ENCODE measurements at regions not wholly inside any gene's neighbourhood (a gene's known extent, or its start where the extent isn't known, plus 50 kb on each side); places are given as distances from the start of the nearest gene placed in this dataset.
"Not testable (repeated sequence)": the region's sequence is repeated elsewhere in the genome, so short reads cannot be mapped to it uniquely, and the experiment has no call there.

- Histone ChIP-seq H3K4me2 (ENCODE audit: extremely low read depth, insufficient read depth, low read length) (no peak overlapping the region), H2AFZ (ENCODE audit: low read length) (no peak overlapping the region), H3K27ac (ENCODE audit: insufficient read depth, low read length) (no peak overlapping the region)
Observed at GRCh38 chr2:83368461-83368860, 1090.6 kb downstream of the SUCLG1 start.

GRCh38 chr2:83365476-83365875, 1093.6 kb downstream of the SUCLG1 start:
- Histone ChIP-seq H3K27me3 (ENCODE audit: control insufficient read depth, insufficient read depth, low read length) (no peaks in the 10 kb centered on the region), H3K79me2 (ENCODE audit: control insufficient read depth, insufficient read depth, low read length) (no peaks in the 10 kb centered on the region), H3K4me3 (replicated peaks in 1 of 4; ENCODE audit: control extremely low read depth in 1 of 4, insufficient read depth in 1 of 4, low read depth in 3 of 4, low read length in 4 of 4) (no peak overlapping the region), H3K9ac (ENCODE audit: insufficient read depth, low read length) (no peak overlapping the region), H3K4me2 (ENCODE audit: extremely low read depth, insufficient read depth, low read length) (no peak overlapping the region), H3K36me3 (ENCODE audit: control insufficient read depth, insufficient read depth, low read length) (no peaks in the 10 kb centered on the region), H3K9me3 (ENCODE audit: control insufficient read depth, insufficient read depth, low read depth, low read length) (no peaks in the 10 kb centered on the region), H3K4me1 (ENCODE audit: control insufficient read depth, extremely low read depth, insufficient read depth, low read length) (no peaks in the 10 kb centered on the region), H2AFZ (ENCODE audit: low read length) (no peak overlapping the region), H4K20me1 (ENCODE audit: control insufficient read depth, extremely low read depth, insufficient read depth, low read length) (no peaks in the 10 kb centered on the region), H3K27ac (ENCODE audit: insufficient read depth, low read length) (no peak overlapping the region)
- DNase-seq (ENCODE audit: low read depth in 2 of 2) = no peak
- TF ChIP-seq CTCF (conservative IDR thresholded peaks at IDR 0.05 in 1 of 2, IDR thresholded peaks at IDR 0.05 in 1 of 2; ENCODE audit: low read depth in 1 of 2, low read length in 2 of 2) = no peak
- no peak for TF ChIP-seq EZH2 (IDR thresholded peaks at IDR 0.05; ENCODE audit: low read length, missing control alignments)

More at GRCh38 chr2:83368461-83368860, 1090.6 kb downstream of the SUCLG1 start:
- Histone ChIP-seq H3K4me3 (replicated peaks in 1 of 4; ENCODE audit: control extremely low read depth in 1 of 4, insufficient read depth in 1 of 4, low read depth in 3 of 4, low read length in 4 of 4) (no peak overlapping the region), H3K79me2 (ENCODE audit: control insufficient read depth, insufficient read depth, low read length) (no peaks in the 10 kb centered on the region), H3K36me3 (ENCODE audit: control insufficient read depth, insufficient read depth, low read length) (no peaks in the 10 kb centered on the region), H3K4me1 (ENCODE audit: control insufficient read depth, extremely low read depth, insufficient read depth, low read length) (no peaks in the 10 kb centered on the region), H3K9me3 (ENCODE audit: control insufficient read depth, insufficient read depth, low read depth, low read length) (no peaks in the 10 kb centered on the region), H4K20me1 (ENCODE audit: control insufficient read depth, extremely low read depth, insufficient read depth, low read length) (no peaks in the 10 kb centered on the region), H3K9ac (ENCODE audit: insufficient read depth, low read length) (no peak overlapping the region), H3K27me3 (ENCODE audit: control insufficient read depth, insufficient read depth, low read length) (no peaks in the 10 kb centered on the region)
- no peak for DNase-seq (ENCODE audit: low read depth in 2 of 2)
- TF ChIP-seq EZH2 (IDR thresholded peaks at IDR 0.05; ENCODE audit: low read length, missing control alignments) (no peak), CTCF (conservative IDR thresholded peaks at IDR 0.05 in 1 of 2, IDR thresholded peaks at IDR 0.05 in 1 of 2; ENCODE audit: low read depth in 1 of 2, low read length in 2 of 2) (no peak)

- H3K36me3 ChIP-seq (ENCODE audit: control insufficient read depth, insufficient read depth, low read length) = no peaks in the 10 kb centered on the region
- no peaks in the 10 kb centered on the region for H3K9me3 ChIP-seq (ENCODE audit: control insufficient read depth, insufficient read depth, low read depth, low read length)
- no peak overlapping the region for H3K27ac ChIP-seq (ENCODE audit: insufficient read depth, low read length)
- DNase-seq (ENCODE audit: low read depth in 2 of 2) = peak; percentile 15 to 33
- no peaks in the 10 kb centered on the region for H3K79me2 ChIP-seq (ENCODE audit: control insufficient read depth, insufficient read depth, low read length)
- no peak overlapping the region for H2AFZ ChIP-seq (ENCODE audit: low read length)
- no peaks in the 10 kb centered on the region for H3K4me1 ChIP-seq (ENCODE audit: control insufficient read depth, extremely low read depth, insufficient read depth, low read length)
- H3K4me2 ChIP-seq (ENCODE audit: extremely low read depth, insufficient read depth, low read length) = no peak overlapping the region
- no peaks in the 10 kb centered on the region for H3K27me3 ChIP-seq (ENCODE audit: control insufficient read depth, insufficient read depth, low read length)
- no peaks in the 10 kb centered on the region for H4K20me1 ChIP-seq (ENCODE audit: control insufficient read depth, extremely low read depth, insufficient read depth, low read length)
- no peak overlapping the region for H3K9ac ChIP-seq (ENCODE audit: insufficient read depth, low read length)
- TF ChIP-seq CTCF (conservative IDR thresholded peaks at IDR 0.05 in 1 of 2, IDR thresholded peaks at IDR 0.05 in 1 of 2; ENCODE audit: low read depth in 1 of 2, low read length in 2 of 2) = no peak
- TF ChIP-seq EZH2 (IDR thresholded peaks at IDR 0.05; ENCODE audit: low read length, missing control alignments) = no peak
- no peak overlapping the region for H3K4me3 ChIP-seq (replicated peaks in 1 of 4; ENCODE audit: control extremely low read depth in 1 of 4, insufficient read depth in 1 of 4, low read depth in 3 of 4, low read length in 4 of 4)
Observed at GRCh38 chr2:83364264-83364663, 1094.8 kb downstream of the SUCLG1 start.

GRCh38 chr2:83363138-83363537, 1095.9 kb downstream of the SUCLG1 start:
- H3K27ac ChIP-seq (ENCODE audit: insufficient read depth, low read length); H3K79me2 ChIP-seq (ENCODE audit: control insufficient read depth, insufficient read depth, low read length): not testable (repeated sequence)

More at GRCh38 chr2:83363138-83363537, 1095.9 kb downstream of the SUCLG1 start:
- not testable (repeated sequence) for H3K9me3 ChIP-seq (ENCODE audit: control insufficient read depth, insufficient read depth, low read depth, low read length); H3K9ac ChIP-seq (ENCODE audit: insufficient read depth, low read length); H3K27me3 ChIP-seq (ENCODE audit: control insufficient read depth, insufficient read depth, low read length); H3K4me1 ChIP-seq (ENCODE audit: control insufficient read depth, extremely low read depth, insufficient read depth, low read length); H3K36me3 ChIP-seq (ENCODE audit: control insufficient read depth, insufficient read depth, low read length); H2AFZ ChIP-seq (ENCODE audit: low read length); DNase-seq (ENCODE audit: low read depth in 2 of 2); H4K20me1 ChIP-seq (ENCODE audit: control insufficient read depth, extremely low read depth, insufficient read depth, low read length); H3K4me3 ChIP-seq (replicated peaks in 1 of 4; ENCODE audit: control extremely low read depth in 1 of 4, insufficient read depth in 1 of 4, low read depth in 3 of 4, low read length in 4 of 4); H3K4me2 ChIP-seq (ENCODE audit: extremely low read depth, insufficient read depth, low read length)

All from fibroblast of lung (primary cell).